ENCODE measurements at regions not wholly inside any gene's neighbourhood (a gene's known extent, or its start where the extent isn't known, plus 50 kb on each side); places are given as distances from the start of the nearest gene placed in this dataset.

DNA sequence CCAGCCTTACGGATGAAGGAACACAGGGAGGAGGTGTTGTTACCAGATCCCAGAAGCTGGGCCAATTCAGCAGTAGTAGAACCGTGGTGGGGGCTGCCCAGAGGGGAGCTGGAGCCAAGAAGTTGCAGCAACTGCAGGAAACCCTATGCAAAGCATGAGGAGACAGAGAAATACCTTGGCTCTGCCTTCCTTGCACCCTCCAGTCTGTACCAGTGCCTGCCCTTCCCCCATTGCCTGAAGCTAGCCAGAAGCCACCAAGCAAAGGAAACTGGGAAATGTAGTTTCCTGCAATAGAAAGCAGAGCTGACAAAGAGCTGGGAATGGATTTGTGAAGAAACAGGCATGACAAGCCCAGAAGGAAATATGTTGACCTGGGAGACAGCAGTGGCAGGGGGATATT is 108.7 kb upstream of the FUNDC1 start:
- Histone ChIP-seq H4K20me1 (ENCODE audit: insufficient read depth, low read length) (no peaks in the 10 kb centered on the region), H3K4me2 (ENCODE audit: low read depth, low read length) (no peak overlapping the region), H3K9me3 (ENCODE audit: control insufficient read depth, insufficient read depth, low read length) (no peaks in the 10 kb centered on the region), H3K4ac (ENCODE audit: low read depth, low read length) (no peak overlapping the region), H2BK15ac (ENCODE audit: low read depth, low read length) (no peak overlapping the region), H3K23ac (ENCODE audit: low read depth, low read length) (no peak overlapping the region), H2BK5ac (ENCODE audit: low read depth, low read length, poor library complexity, severe bottlenecking) (no peak overlapping the region), H3K36me3 (ENCODE audit: control insufficient read depth, insufficient read depth, low read length) (no peaks in the 10 kb centered on the region), H3K9ac (ENCODE audit: low read depth, low read length) (no peak overlapping the region), H3K56ac (ENCODE audit: extremely low read depth, insufficient read depth, low read length) (no peak overlapping the region), H3K14ac (replicated peaks; ENCODE audit: low read depth, low read length) (no peak overlapping the region), H3K79me1 (ENCODE audit: low read depth in 1 of 2, low read length in 2 of 2) (no peaks in the 10 kb centered on the region), H3K9me1 (ENCODE audit: insufficient read depth, low read length) (no peaks in the 10 kb centered on the region), H3K4me3 (ENCODE audit: insufficient read depth, low read depth, low read length) (no peak overlapping the region), H3K18ac (ENCODE audit: low read depth, low read length) (no peak overlapping the region), H3K27ac (ENCODE audit: insufficient read depth, low read length) (no peak overlapping the region), H2AK5ac (ENCODE audit: low read depth, low read length) (no peak overlapping the region), H4K5ac (ENCODE audit: low read depth, low read length) (no peak overlapping the region), H3K27me3 (ENCODE audit: control insufficient read depth, insufficient read depth, low read length) (peaks cover 4% of the 10 kb centered on the region), H4K8ac (ENCODE audit: low read depth in 2 of 2, low read length in 2 of 2) (no peak overlapping the region), H2AFZ (replicated peaks; ENCODE audit: low read length, poor library complexity) (no peak overlapping the region), H2AK9ac (replicated peaks; ENCODE audit: low read depth, low read length, poor library complexity) (no peak overlapping the region), H4K91ac (ENCODE audit: insufficient read depth, low read depth, low read length) (no peak overlapping the region), H2BK120ac (ENCODE audit: low read depth, low read length) (no peak overlapping the region), H3K4me1 (ENCODE audit: control insufficient read depth, insufficient read depth, low read length) (no peaks in the 10 kb centered on the region), H2BK20ac (ENCODE audit: low read depth, low read length) (no peak overlapping the region)
- TF ChIP-seq SMC3 (IDR thresholded peaks at IDR 0.05; ENCODE audit: low read depth, low read length) (no peak), FOS (IDR thresholded peaks at IDR 0.05; ENCODE audit: low read depth, low read length) (no peak), MXI1 (IDR thresholded peaks at IDR 0.05; ENCODE audit: borderline replicate concordance, low read depth, low read length) (no peak), NFE2L2 (IDR thresholded peaks at IDR 0.05; ENCODE audit: low read depth, low read length) (no peak)
- ChIA-PET POLR2A (ENCODE audit: unreplicated experiment) (no interaction called here), CTCF (no interaction called here)
- no peak for DNase-seq
- in situ Hi-C loops (cut with MboI; ENCODE audit: low sequenced_read_pairs) (no loop called here), dilution Hi-C loops (cut with HindIII; ENCODE audit: low sequenced_read_pairs, unreplicated experiment) (no loop called here), intact Hi-C loops (cut with micrococcal nuclease) (no loop called here)
- no CpG with 5 or more reads among the region's 2 CpGs for WGBS, 2 experiments (ENCODE audit: extremely low coverage in 2 of 2, insufficient read length in 1 of 2)
- BruUV-seq (replicated peaks) = no TSS peak
- no peak for ATAC-seq (ENCODE audit: low read depth)

Measured in IMR-90 (cell line).